GM23338 (cell line): ENCODE measurements at regions not wholly inside any gene's neighbourhood (a gene's known extent, or its start where the extent isn't known, plus 50 kb on each side); places are given as distances from the start of the nearest gene placed in this dataset.

Source experiments
- ATAC-seq: fragments of 200-7000 bp; cut with Tn5 transposase; 3 replicates; pipeline ENCODE4 v1.9.1; 2020
- DNase-seq: peaks from one replicate; pipeline ENCODE4 v3.0.0-alpha.2; 2015; ENCODE audit warnings: low spot score
- H2AFZ ChIP-seq: fragments of 200-600 bp; sonication (generic); 2 replicates; pipeline ENCODE4 v1.8.0; 2016; ENCODE audit warnings: antibody characterized with exemption, mild to moderate bottlenecking, moderate library complexity
- H3F3A ChIP-seq: fragments of 200-600 bp; sonication (generic); replicated peaks from 2 replicates; pipeline ENCODE4 v1.8.0; 2017; ENCODE audit warnings: antibody characterized with exemption, mixed run types, low read depth
- H3K27ac ChIP-seq: fragments of 200-600 bp; sonication (generic); 2 replicates; pipeline ENCODE4 v1.6.1; 2016; ENCODE audit warnings: low read depth
- H3K27me3 ChIP-seq: fragments of 200-600 bp; sonication (generic); 2 replicates; pipeline ENCODE4 v1.8.0; 2016; ENCODE audit warnings: mild to moderate bottlenecking, mixed run types, moderate library complexity; ENCODE audit not compliant: insufficient read depth
- H3K36me3 ChIP-seq: fragments of 200-600 bp; sonication (generic); 2 replicates; pipeline ENCODE4 v1.8.0; 2016; ENCODE audit warnings: mild to moderate bottlenecking; ENCODE audit not compliant: insufficient read depth
- H3K4me1 ChIP-seq: fragments of 200-600 bp; sonication (generic); 2 replicates; pipeline ENCODE4 v1.8.0; 2016; ENCODE audit warnings: mild to moderate bottlenecking, moderate library complexity; ENCODE audit not compliant: insufficient read depth
- H3K4me2 ChIP-seq: fragments of 200-600 bp; sonication (generic); 2 replicates; pipeline ENCODE4 v1.7.1; 2017; ENCODE audit warnings: mixed run types
- H3K4me3 ChIP-seq: fragments of 200-600 bp; sonication (generic); 2 replicates; pipeline ENCODE4 v1.6.1; 2016; ENCODE audit warnings: mixed run types
- H3K79me2 ChIP-seq: fragments of 200-600 bp; sonication (generic); replicated peaks from 2 replicates; pipeline ENCODE4 v1.8.0; 2017; ENCODE audit warnings: mild to moderate bottlenecking; ENCODE audit not compliant: insufficient read depth
- H3K9me2 ChIP-seq: fragments of 200-600 bp; sonication (generic); 2 replicates; pipeline ENCODE4 v1.8.0; 2017; ENCODE audit not compliant: insufficient read depth
- H4K20me1 ChIP-seq: fragments of 200-600 bp; sonication (generic); replicated peaks from 2 replicates; pipeline ENCODE4 v1.8.0; 2017; ENCODE audit warnings: mild to moderate bottlenecking; ENCODE audit not compliant: insufficient read depth
- H3K27ac Mint-ChIP-seq: 2 replicates; pipeline ENCODE4 v1.8.0; 2020; ENCODE audit warnings: inconsistent platforms, mild to moderate bottlenecking, moderate library complexity, mixed read lengths
- H3K27me3 Mint-ChIP-seq: 3 replicates; pipeline ENCODE4 v1.8.0; 2022; ENCODE audit warnings: low read depth, mild to moderate bottlenecking, moderate library complexity, mixed read lengths, inconsistent platforms; ENCODE audit not compliant: insufficient read depth, poor library complexity
- H3K36me3 Mint-ChIP-seq: 3 replicates; pipeline ENCODE4 v1.8.0; 2021; ENCODE audit warnings: low read depth, mild to moderate bottlenecking, inconsistent platforms, moderate library complexity, mixed read lengths
- H3K4me1 Mint-ChIP-seq: 3 replicates; pipeline ENCODE4 v1.8.0; 2020; ENCODE audit warnings: mild to moderate bottlenecking, inconsistent platforms, mixed read lengths
- H3K4me3 Mint-ChIP-seq: 3 replicates; pipeline ENCODE4 v1.8.0; 2021; ENCODE audit warnings: moderate library complexity, mild to moderate bottlenecking, inconsistent platforms, mixed read lengths
- H3K9me3 Mint-ChIP-seq: 3 replicates; pipeline ENCODE4 v1.8.0; 2020; ENCODE audit warnings: moderate library complexity, mild to moderate bottlenecking, inconsistent platforms, mixed read lengths
- CREB1 ChIP-seq: fragments of 250-450 bp; sonication (Bioruptor Pico); IDR thresholded peaks from 2 replicates; pipeline ENCODE4 v1.5.0; 2020; ENCODE audit warnings: low read depth, mild to moderate bottlenecking, moderate library complexity
- EZH2 ChIP-seq: fragments of 200-600 bp; sonication (generic); IDR thresholded peaks from one replicate; pipeline ENCODE4 v1.8.0; 2017; ENCODE audit warnings: antibody characterized with exemption, mild to moderate bottlenecking, low read depth; ENCODE audit not compliant: unreplicated experiment
- EZH2phosphoT487 ChIP-seq: fragments of 200-600 bp; sonication (generic); IDR thresholded peaks from one replicate; pipeline ENCODE4 v1.8.1; 2018; ENCODE audit warnings: antibody characterized with exemption; ENCODE audit not compliant: unreplicated experiment
- JUNB ChIP-seq: IDR thresholded peaks from one replicate; pipeline ENCODE4 v1.6.1; 2016; ENCODE audit warnings: antibody characterized with exemption; ENCODE audit not compliant: unreplicated experiment
- NANOG ChIP-seq: IDR thresholded peaks from 2 replicates; pipeline ENCODE4 v1.6.1; 2016; ENCODE audit warnings: antibody characterized with exemption, borderline replicate concordance
- POLR2AphosphoS5 ChIP-seq: IDR thresholded peaks from 2 replicates; pipeline ENCODE4 v1.6.1; 2016; ENCODE audit warnings: antibody characterized with exemption, low read depth
- STAT1 ChIP-seq: IDR thresholded peaks from one replicate; pipeline ENCODE4 v1.6.1; 2016; ENCODE audit warnings: antibody characterized with exemption; ENCODE audit not compliant: unreplicated experiment
- ZNF114 ChIP-seq: fragments of 250-450 bp; sonication (Bioruptor Pico); IDR thresholded peaks from 2 replicates; pipeline ENCODE4 v1.5.0; 2020; ENCODE audit warnings: mild to moderate bottlenecking, moderate library complexity
- ZNF331 ChIP-seq: fragments of 250-450 bp; sonication (Bioruptor Pico); IDR thresholded peaks from 2 replicates; pipeline ENCODE4 v1.5.0; 2020; ENCODE audit warnings: low read depth, mild to moderate bottlenecking, moderate library complexity
- TF ChIP-seq, protein P1 (sequence below): IDR thresholded peaks from 2 replicates; pipeline ENCODE4 v1.6.1; 2016; ENCODE audit warnings: antibody characterized with exemption
- TF ChIP-seq, protein P2 (sequence below): IDR thresholded peaks from one replicate; pipeline ENCODE4 v1.6.1; 2018; ENCODE audit warnings: antibody characterized with exemption; ENCODE audit not compliant: unreplicated experiment
- TF ChIP-seq, protein P3 (sequence below): fragments of 250-450 bp; sonication (Bioruptor Pico); IDR thresholded peaks from 2 replicates; pipeline ENCODE4 v1.5.0; 2020; ENCODE audit warnings: mild to moderate bottlenecking, moderate library complexity
- TF ChIP-seq, protein P4 (sequence below), 2 experiments: fragments of 200-600 bp in 1 of 2; sonication (generic) in 1 of 2; conservative IDR thresholded peaks; 2 replicates each; pipeline versions ENCODE4 v1.5.1 to v1.6.1; 2016 to 2017; ENCODE audit warnings: antibody characterized with exemption in 2 of 2, low read depth in 2 of 2, mild to moderate bottlenecking in 2 of 2, moderate library complexity in 1 of 2

DNA sequence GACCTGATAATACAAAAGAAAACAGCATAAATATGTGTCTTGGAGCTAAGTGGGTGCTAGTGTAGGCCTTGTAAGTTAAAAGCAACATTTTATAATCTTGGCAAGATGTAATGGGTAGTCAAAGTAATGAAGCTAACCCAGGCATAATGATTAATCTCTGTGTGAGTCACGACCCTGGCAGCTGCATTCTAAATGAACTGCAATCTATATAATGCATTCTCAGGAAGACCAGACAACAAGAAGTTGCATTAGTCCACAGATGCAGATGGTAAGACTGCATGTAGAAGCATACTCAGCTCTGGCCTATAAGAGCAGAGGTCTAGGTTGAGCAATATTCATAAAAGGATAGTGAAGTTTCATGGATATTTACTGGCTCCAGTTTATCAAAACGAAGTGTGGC, 85.6 kb upstream of the ETAA1 start:
- Histone ChIP-seq H2AFZ (no peak overlapping the region), H3F3A (no peaks in the 10 kb centered on the region), H4K20me1 (no peaks in the 10 kb centered on the region), H3K27ac (no peak overlapping the region), H3K4me2 (no peak overlapping the region), H3K9me2 (no peaks in the 10 kb centered on the region), H3K36me3 (no peaks in the 10 kb centered on the region), H3K27me3 (no peaks in the 10 kb centered on the region), H3K79me2 (no peaks in the 10 kb centered on the region), H3K4me1 (no peaks in the 10 kb centered on the region), H3K4me3 (no peak overlapping the region)
- DNase-seq (no peak), ATAC-seq (no peak)
- Mint-ChIP-seq H3K4me1 (no peaks in the 10 kb centered on the region), H3K9me3 (no peaks in the 10 kb centered on the region), H3K27me3 (no peaks in the 10 kb centered on the region), H3K27ac (no peak overlapping the region), H3K36me3 (no peaks in the 10 kb centered on the region), H3K4me3 (no peak overlapping the region)
- no peak for TF ChIP-seq ZNF114 (CRISPR knock-in tag)
- TF ChIP-seq POLR2AphosphoS5, result no peak
- TF ChIP-seq, protein P1, sequence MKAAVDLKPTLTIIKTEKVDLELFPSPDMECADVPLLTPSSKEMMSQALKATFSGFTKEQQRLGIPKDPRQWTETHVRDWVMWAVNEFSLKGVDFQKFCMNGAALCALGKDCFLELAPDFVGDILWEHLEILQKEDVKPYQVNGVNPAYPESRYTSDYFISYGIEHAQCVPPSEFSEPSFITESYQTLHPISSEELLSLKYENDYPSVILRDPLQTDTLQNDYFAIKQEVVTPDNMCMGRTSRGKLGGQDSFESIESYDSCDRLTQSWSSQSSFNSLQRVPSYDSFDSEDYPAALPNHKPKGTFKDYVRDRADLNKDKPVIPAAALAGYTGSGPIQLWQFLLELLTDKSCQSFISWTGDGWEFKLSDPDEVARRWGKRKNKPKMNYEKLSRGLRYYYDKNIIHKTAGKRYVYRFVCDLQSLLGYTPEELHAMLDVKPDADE, result no peak
- no peak for TF ChIP-seq NANOG
- TF ChIP-seq EZH2phosphoT487, result no peak
- TF ChIP-seq, protein P2, sequence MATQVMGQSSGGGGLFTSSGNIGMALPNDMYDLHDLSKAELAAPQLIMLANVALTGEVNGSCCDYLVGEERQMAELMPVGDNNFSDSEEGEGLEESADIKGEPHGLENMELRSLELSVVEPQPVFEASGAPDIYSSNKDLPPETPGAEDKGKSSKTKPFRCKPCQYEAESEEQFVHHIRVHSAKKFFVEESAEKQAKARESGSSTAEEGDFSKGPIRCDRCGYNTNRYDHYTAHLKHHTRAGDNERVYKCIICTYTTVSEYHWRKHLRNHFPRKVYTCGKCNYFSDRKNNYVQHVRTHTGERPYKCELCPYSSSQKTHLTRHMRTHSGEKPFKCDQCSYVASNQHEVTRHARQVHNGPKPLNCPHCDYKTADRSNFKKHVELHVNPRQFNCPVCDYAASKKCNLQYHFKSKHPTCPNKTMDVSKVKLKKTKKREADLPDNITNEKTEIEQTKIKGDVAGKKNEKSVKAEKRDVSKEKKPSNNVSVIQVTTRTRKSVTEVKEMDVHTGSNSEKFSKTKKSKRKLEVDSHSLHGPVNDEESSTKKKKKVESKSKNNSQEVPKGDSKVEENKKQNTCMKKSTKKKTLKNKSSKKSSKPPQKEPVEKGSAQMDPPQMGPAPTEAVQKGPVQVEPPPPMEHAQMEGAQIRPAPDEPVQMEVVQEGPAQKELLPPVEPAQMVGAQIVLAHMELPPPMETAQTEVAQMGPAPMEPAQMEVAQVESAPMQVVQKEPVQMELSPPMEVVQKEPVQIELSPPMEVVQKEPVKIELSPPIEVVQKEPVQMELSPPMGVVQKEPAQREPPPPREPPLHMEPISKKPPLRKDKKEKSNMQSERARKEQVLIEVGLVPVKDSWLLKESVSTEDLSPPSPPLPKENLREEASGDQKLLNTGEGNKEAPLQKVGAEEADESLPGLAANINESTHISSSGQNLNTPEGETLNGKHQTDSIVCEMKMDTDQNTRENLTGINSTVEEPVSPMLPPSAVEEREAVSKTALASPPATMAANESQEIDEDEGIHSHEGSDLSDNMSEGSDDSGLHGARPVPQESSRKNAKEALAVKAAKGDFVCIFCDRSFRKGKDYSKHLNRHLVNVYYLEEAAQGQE, result no peak
- TF ChIP-seq, protein P3, sequence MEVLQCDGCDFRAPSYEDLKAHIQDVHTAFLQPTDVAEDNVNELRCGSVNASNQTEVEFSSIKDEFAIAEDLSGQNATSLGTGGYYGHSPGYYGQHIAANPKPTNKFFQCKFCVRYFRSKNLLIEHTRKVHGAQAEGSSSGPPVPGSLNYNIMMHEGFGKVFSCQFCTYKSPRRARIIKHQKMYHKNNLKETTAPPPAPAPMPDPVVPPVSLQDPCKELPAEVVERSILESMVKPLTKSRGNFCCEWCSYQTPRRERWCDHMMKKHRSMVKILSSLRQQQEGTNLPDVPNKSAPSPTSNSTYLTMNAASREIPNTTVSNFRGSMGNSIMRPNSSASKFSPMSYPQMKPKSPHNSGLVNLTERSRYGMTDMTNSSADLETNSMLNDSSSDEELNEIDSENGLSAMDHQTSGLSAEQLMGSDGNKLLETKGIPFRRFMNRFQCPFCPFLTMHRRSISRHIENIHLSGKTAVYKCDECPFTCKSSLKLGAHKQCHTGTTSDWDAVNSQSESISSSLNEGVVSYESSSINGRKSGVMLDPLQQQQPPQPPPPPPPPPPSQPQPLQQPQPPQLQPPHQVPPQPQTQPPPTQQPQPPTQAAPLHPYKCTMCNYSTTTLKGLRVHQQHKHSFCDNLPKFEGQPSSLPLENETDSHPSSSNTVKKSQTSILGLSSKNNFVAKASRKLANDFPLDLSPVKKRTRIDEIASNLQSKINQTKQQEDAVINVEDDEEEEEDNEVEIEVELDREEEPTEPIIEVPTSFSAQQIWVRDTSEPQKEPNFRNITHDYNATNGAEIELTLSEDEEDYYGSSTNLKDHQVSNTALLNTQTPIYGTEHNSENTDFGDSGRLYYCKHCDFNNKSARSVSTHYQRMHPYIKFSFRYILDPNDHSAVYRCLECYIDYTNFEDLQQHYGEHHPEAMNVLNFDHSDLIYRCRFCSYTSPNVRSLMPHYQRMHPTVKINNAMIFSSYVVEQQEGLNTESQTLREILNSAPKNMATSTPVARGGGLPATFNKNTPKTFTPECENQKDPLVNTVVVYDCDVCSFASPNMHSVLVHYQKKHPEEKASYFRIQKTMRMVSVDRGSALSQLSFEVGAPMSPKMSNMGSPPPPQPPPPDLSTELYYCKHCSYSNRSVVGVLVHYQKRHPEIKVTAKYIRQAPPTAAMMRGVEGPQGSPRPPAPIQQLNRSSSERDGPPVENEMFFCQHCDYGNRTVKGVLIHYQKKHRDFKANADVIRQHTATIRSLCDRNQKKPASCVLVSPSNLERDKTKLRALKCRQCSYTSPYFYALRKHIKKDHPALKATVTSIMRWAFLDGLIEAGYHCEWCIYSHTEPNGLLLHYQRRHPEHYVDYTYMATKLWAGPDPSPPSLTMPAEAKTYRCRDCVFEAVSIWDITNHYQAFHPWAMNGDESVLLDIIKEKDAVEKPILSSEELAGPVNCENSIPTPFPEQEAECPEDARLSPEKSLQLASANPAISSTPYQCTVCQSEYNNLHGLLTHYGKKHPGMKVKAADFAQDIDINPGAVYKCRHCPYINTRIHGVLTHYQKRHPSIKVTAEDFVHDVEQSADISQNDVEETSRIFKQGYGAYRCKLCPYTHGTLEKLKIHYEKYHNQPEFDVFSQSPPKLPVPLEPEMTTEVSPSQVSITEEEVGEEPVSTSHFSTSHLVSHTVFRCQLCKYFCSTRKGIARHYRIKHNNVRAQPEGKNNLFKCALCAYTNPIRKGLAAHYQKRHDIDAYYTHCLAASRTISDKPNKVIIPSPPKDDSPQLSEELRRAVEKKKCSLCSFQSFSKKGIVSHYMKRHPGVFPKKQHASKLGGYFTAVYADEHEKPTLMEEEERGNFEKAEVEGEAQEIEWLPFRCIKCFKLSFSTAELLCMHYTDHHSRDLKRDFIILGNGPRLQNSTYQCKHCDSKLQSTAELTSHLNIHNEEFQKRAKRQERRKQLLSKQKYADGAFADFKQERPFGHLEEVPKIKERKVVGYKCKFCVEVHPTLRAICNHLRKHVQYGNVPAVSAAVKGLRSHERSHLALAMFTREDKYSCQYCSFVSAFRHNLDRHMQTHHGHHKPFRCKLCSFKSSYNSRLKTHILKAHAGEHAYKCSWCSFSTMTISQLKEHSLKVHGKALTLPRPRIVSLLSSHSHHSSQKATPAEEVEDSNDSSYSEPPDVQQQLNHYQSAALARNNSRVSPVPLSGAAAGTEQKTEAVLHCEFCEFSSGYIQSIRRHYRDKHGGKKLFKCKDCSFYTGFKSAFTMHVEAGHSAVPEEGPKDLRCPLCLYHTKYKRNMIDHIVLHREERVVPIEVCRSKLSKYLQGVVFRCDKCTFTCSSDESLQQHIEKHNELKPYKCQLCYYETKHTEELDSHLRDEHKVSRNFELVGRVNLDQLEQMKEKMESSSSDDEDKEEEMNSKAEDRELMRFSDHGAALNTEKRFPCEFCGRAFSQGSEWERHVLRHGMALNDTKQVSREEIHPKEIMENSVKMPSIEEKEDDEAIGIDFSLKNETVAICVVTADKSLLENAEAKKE (CRISPR knock-in tag), result no peak
- no peak for TF ChIP-seq JUNB
- TF ChIP-seq, protein P4, sequence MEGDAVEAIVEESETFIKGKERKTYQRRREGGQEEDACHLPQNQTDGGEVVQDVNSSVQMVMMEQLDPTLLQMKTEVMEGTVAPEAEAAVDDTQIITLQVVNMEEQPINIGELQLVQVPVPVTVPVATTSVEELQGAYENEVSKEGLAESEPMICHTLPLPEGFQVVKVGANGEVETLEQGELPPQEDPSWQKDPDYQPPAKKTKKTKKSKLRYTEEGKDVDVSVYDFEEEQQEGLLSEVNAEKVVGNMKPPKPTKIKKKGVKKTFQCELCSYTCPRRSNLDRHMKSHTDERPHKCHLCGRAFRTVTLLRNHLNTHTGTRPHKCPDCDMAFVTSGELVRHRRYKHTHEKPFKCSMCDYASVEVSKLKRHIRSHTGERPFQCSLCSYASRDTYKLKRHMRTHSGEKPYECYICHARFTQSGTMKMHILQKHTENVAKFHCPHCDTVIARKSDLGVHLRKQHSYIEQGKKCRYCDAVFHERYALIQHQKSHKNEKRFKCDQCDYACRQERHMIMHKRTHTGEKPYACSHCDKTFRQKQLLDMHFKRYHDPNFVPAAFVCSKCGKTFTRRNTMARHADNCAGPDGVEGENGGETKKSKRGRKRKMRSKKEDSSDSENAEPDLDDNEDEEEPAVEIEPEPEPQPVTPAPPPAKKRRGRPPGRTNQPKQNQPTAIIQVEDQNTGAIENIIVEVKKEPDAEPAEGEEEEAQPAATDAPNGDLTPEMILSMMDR (conservative IDR thresholded peaks at IDR 0.05; ENCODE audit: low read depth in 2 of 2), result no peak
- TF ChIP-seq CREB1 (CRISPR knock-in tag), result no peak
- no peak for TF ChIP-seq ZNF331 (CRISPR knock-in tag)
- TF ChIP-seq EZH2, result no peak
- no peak for TF ChIP-seq STAT1
